ENCODE measurements at regions not wholly inside any gene's neighbourhood (a gene's known extent, or its start where the extent isn't known, plus 50 kb on each side); places are given as distances from the start of the nearest gene placed in this dataset.

- POLR2A ChIA-PET = no interaction called here
- no peak for TF ChIP-seq SUZ12 (IDR thresholded peaks at IDR 0.05)
- no peak for TF ChIP-seq FOXA1 (IDR thresholded peaks at IDR 0.05)
- TF ChIP-seq FOXM1 (IDR thresholded peaks at IDR 0.05; ENCODE audit: borderline replicate concordance) = no peak
- DNase-seq (ENCODE audit: extremely low spot score) = no peak
- CTCF ChIA-PET = no interaction called here
Observed at GRCh38 chr12:124478416-124478815, 89.0 kb downstream of the NCOR2 start.

GRCh38 chr12:124477107-124477915 is 90.1 kb downstream of the NCOR2 start:
- TF ChIP-seq ZNF384 (IDR thresholded peaks at IDR 0.05) (no peak), FOXA1 (IDR thresholded peaks at IDR 0.05) (no peak), FOXK2 (IDR thresholded peaks at IDR 0.05) (no peak), ARNT (IDR thresholded peaks at IDR 0.05) (no peak), SUZ12 (IDR thresholded peaks at IDR 0.05) (no peak), LEF1 (IDR thresholded peaks at IDR 0.05; ENCODE audit: borderline replicate concordance) (no peak), BHLHE40 (IDR thresholded peaks at IDR 0.05; ENCODE audit: borderline replicate concordance) (no peak)
- ChIA-PET POLR2A (no interaction called here), CTCF (no interaction called here)
- DNase-seq (ENCODE audit: extremely low spot score) = no peak

- no peak for DNase-seq (ENCODE audit: extremely low spot score)
- POLR2A ChIA-PET = no interaction called here
- CTCF ChIA-PET = no interaction called here
- TF ChIP-seq BHLHE40 (IDR thresholded peaks at IDR 0.05; ENCODE audit: borderline replicate concordance) = no peak
- no peak for TF ChIP-seq ELF4 (IDR thresholded peaks at IDR 0.05)
- TF ChIP-seq NFRKB (IDR thresholded peaks at IDR 0.05) = no peak
- no peak for TF ChIP-seq FOXA1 (IDR thresholded peaks at IDR 0.05)
- TF ChIP-seq LEF1 (IDR thresholded peaks at IDR 0.05; ENCODE audit: borderline replicate concordance) = no peak
- no peak for TF ChIP-seq HDGF (IDR thresholded peaks at IDR 0.05; ENCODE audit: borderline replicate concordance)
Observed at GRCh38 chr12:124476011-124476400, 91.4 kb downstream of the NCOR2 start.

- CTCF ChIA-PET = no interaction called here
- TF ChIP-seq NFRKB (IDR thresholded peaks at IDR 0.05) = no peak
- TF ChIP-seq TARDBP (IDR thresholded peaks at IDR 0.05) = no peak
- no peak for TF ChIP-seq BHLHE40 (IDR thresholded peaks at IDR 0.05; ENCODE audit: borderline replicate concordance)
- no peak for TF ChIP-seq SUZ12 (IDR thresholded peaks at IDR 0.05)
- no peak for TF ChIP-seq PKNOX1 (IDR thresholded peaks at IDR 0.05)
- TF ChIP-seq CTBP1 (IDR thresholded peaks at IDR 0.05; ENCODE audit: borderline replicate concordance) = no peak
- no peak for TF ChIP-seq ELF4 (IDR thresholded peaks at IDR 0.05)
- no peak for TF ChIP-seq LEF1 (IDR thresholded peaks at IDR 0.05; ENCODE audit: borderline replicate concordance)
- TF ChIP-seq FOXK2 (IDR thresholded peaks at IDR 0.05) = no peak
- POLR2A ChIA-PET = no interaction called here
- DNase-seq (ENCODE audit: extremely low spot score) = no peak
Observed at GRCh38 chr12:124475295-124476010, 92.0 kb downstream of the NCOR2 start.

GRCh38 chr12:124474709-124475108 is 92.7 kb downstream of the NCOR2 start:
- DNase-seq (ENCODE audit: extremely low spot score) = no peak
- CTCF ChIA-PET = no interaction called here
- TF ChIP-seq SP1 (IDR thresholded peaks at IDR 0.05) (no peak), HDGF (IDR thresholded peaks at IDR 0.05; ENCODE audit: borderline replicate concordance) (no peak), FOXM1 (IDR thresholded peaks at IDR 0.05; ENCODE audit: borderline replicate concordance) (no peak), ARNT (IDR thresholded peaks at IDR 0.05) (no peak), FOXA1 (IDR thresholded peaks at IDR 0.05) (no peak), FOXK2 (IDR thresholded peaks at IDR 0.05) (no peak), ZNF384 (IDR thresholded peaks at IDR 0.05) (no peak), TARDBP (IDR thresholded peaks at IDR 0.05) (no peak), L3MBTL2 (conservative IDR thresholded peaks at IDR 0.05) (no peak), LEF1 (IDR thresholded peaks at IDR 0.05; ENCODE audit: borderline replicate concordance) (no peak), SUZ12 (IDR thresholded peaks at IDR 0.05) (no peak)
- POLR2A ChIA-PET = no interaction called here

- ChIA-PET POLR2A (no interaction called here), CTCF (no interaction called here)
- DNase-seq (ENCODE audit: extremely low spot score) = no peak
- TF ChIP-seq SUZ12 (IDR thresholded peaks at IDR 0.05) (no peak), FOXK2 (IDR thresholded peaks at IDR 0.05) (no peak), LEF1 (IDR thresholded peaks at IDR 0.05; ENCODE audit: borderline replicate concordance) (no peak), ARNT (IDR thresholded peaks at IDR 0.05) (no peak), BHLHE40 (IDR thresholded peaks at IDR 0.05; ENCODE audit: borderline replicate concordance) (no peak), HDGF (IDR thresholded peaks at IDR 0.05; ENCODE audit: borderline replicate concordance) (no peak), SP1 (IDR thresholded peaks at IDR 0.05) (no peak), TARDBP (IDR thresholded peaks at IDR 0.05) (no peak), FOXA1 (IDR thresholded peaks at IDR 0.05) (no peak), ELF4 (IDR thresholded peaks at IDR 0.05) (no peak), CTBP1 (IDR thresholded peaks at IDR 0.05; ENCODE audit: borderline replicate concordance) (no peak), L3MBTL2 (conservative IDR thresholded peaks at IDR 0.05) (no peak), PKNOX1 (IDR thresholded peaks at IDR 0.05) (no peak)
Observed at GRCh38 chr12:124472690-124473279, 94.6 kb downstream of the NCOR2 start.

- TF ChIP-seq BHLHE40 (IDR thresholded peaks at IDR 0.05; ENCODE audit: borderline replicate concordance) = no peak
- no peak for TF ChIP-seq CTBP1 (IDR thresholded peaks at IDR 0.05; ENCODE audit: borderline replicate concordance)
- TF ChIP-seq LEF1 (IDR thresholded peaks at IDR 0.05; ENCODE audit: borderline replicate concordance) = no peak
- no peak for TF ChIP-seq ZNF384 (IDR thresholded peaks at IDR 0.05)
- TF ChIP-seq SP1 (IDR thresholded peaks at IDR 0.05) = no peak
- TF ChIP-seq FOXK2 (IDR thresholded peaks at IDR 0.05) = no peak
- TF ChIP-seq PKNOX1 (IDR thresholded peaks at IDR 0.05) = no peak
- no peak for TF ChIP-seq ARNT (IDR thresholded peaks at IDR 0.05)
- TF ChIP-seq TARDBP (IDR thresholded peaks at IDR 0.05) = no peak
- no peak for TF ChIP-seq HDGF (IDR thresholded peaks at IDR 0.05; ENCODE audit: borderline replicate concordance)
- no peak for TF ChIP-seq ELF4 (IDR thresholded peaks at IDR 0.05)
- TF ChIP-seq FOXA1 (IDR thresholded peaks at IDR 0.05) = no peak
- TF ChIP-seq NFRKB (IDR thresholded peaks at IDR 0.05) = no peak
- TF ChIP-seq FOXM1 (IDR thresholded peaks at IDR 0.05; ENCODE audit: borderline replicate concordance) = no peak
- no peak for TF ChIP-seq SUZ12 (IDR thresholded peaks at IDR 0.05)
- no peak for TF ChIP-seq L3MBTL2 (conservative IDR thresholded peaks at IDR 0.05)
Observed at GRCh38 chr12:124471828-124472227, 95.6 kb downstream of the NCOR2 start.

More at GRCh38 chr12:124471828-124472227, 95.6 kb downstream of the NCOR2 start:
- ChIA-PET POLR2A (no interaction called here), CTCF (no interaction called here)
- no peak for DNase-seq (ENCODE audit: extremely low spot score)
